ENCODE measurements at regions not wholly inside any gene's neighbourhood (a gene's known extent, or its start where the extent isn't known, plus 50 kb on each side); places are given as distances from the start of the nearest gene placed in this dataset.

- Histone ChIP-seq H3K4me1 (ENCODE audit: insufficient read depth, low read length) (no peaks in the 10 kb centered on the region), H3K9me3 (ENCODE audit: control insufficient read depth in 1 of 2, insufficient read depth in 1 of 2, low read length in 2 of 2) (peaks cover 0 to 5% of the 10 kb centered on the region in 2 experiments), H3K4me3 (ENCODE audit: low read length) (no peak overlapping the region), H3K27ac (ENCODE audit: low read depth in 1 of 2, low read length in 2 of 2) (no peak overlapping the region), H3K27me3 (ENCODE audit: control insufficient read depth in 1 of 2, insufficient read depth in 2 of 2, low read length in 2 of 2) (no peaks in the 10 kb centered on the region), H3K36me3 (ENCODE audit: insufficient read depth, low read length) (peaks cover 10% of the 10 kb centered on the region)
- intact Hi-C loops (cut with DNase I, micrococcal nuclease) = no loop called here
- no peak overlapping the region for H3K27ac Mint-ChIP-seq
- ATAC-seq (ENCODE audit: poor library complexity) (no peak), DNase-seq (no peak)
- peaks cover 17% of the 10 kb centered on the region for H3K36me3 Mint-ChIP-seq (ENCODE audit: low read depth)
- peaks cover 4% of the 10 kb centered on the region for H3K4me1 Mint-ChIP-seq (ENCODE audit: low read depth)
- H3K4me3 Mint-ChIP-seq = no peak overlapping the region
- H3K27me3 Mint-ChIP-seq = no peaks in the 10 kb centered on the region
- CTCF ChIA-PET = no interaction called here
- H3K9me3 Mint-ChIP-seq = no peaks in the 10 kb centered on the region
- no peak for TF ChIP-seq CTCF (IDR thresholded peaks at IDR 0.05)
- POLR2A ChIA-PET = no interaction called here
These were observed 87.7 kb downstream of the RTP5 start for GRCh38 chr2:241957276-241957675.

- H3K36me3 ChIP-seq (ENCODE audit: insufficient read depth, low read length) = peaks cover 10% of the 10 kb centered on the region
- intact Hi-C loops (cut with DNase I, micrococcal nuclease) = no loop called here
- no peak overlapping the region for H3K4me3 ChIP-seq (ENCODE audit: low read length)
- no peaks in the 10 kb centered on the region for H3K4me1 ChIP-seq (ENCODE audit: insufficient read depth, low read length)
- Mint-ChIP-seq H3K4me1 (ENCODE audit: low read depth) (peaks cover 10% of the 10 kb centered on the region), H3K36me3 (ENCODE audit: low read depth) (peaks cover 17% of the 10 kb centered on the region), H3K4me3 (no peak overlapping the region), H3K9me3 (no peaks in the 10 kb centered on the region), H3K27me3 (no peaks in the 10 kb centered on the region), H3K27ac (no peak overlapping the region)
- POLR2A ChIA-PET = no interaction called here
- no peak for TF ChIP-seq CTCF (IDR thresholded peaks at IDR 0.05)
- CTCF ChIA-PET = interaction anchor here (1.3 kb wide), 1 partner anchor 8 kb away, joined by 4 read pairs; no protein-coding TSS in a partner anchor
- no peaks in the 10 kb centered on the region for H3K27me3 ChIP-seq (ENCODE audit: control insufficient read depth in 1 of 2, insufficient read depth in 2 of 2, low read length in 2 of 2)
- DNase-seq (no peak), ATAC-seq (ENCODE audit: poor library complexity) (no peak)
- H3K9me3 ChIP-seq (ENCODE audit: control insufficient read depth in 1 of 2, insufficient read depth in 1 of 2, low read length in 2 of 2) = peaks cover 0 to 5% of the 10 kb centered on the region in 2 experiments
- H3K27ac ChIP-seq (ENCODE audit: low read depth in 1 of 2, low read length in 2 of 2) = no peak overlapping the region
These were observed 89.5 kb downstream of the RTP5 start for GRCh38 chr2:241958818-241959545.

- CTCF ChIA-PET = interaction anchor here (1.3 kb wide), 1 partner anchor 9 kb away, joined by 4 read pairs; no protein-coding TSS in a partner anchor
- H3K36me3 Mint-ChIP-seq (ENCODE audit: low read depth) = peaks cover 17% of the 10 kb centered on the region
- intact Hi-C loops (cut with DNase I, micrococcal nuclease) = no loop called here
- no peaks in the 10 kb centered on the region for H3K27me3 ChIP-seq (ENCODE audit: control insufficient read depth in 1 of 2, insufficient read depth in 2 of 2, low read length in 2 of 2)
- H3K27ac ChIP-seq (ENCODE audit: low read depth in 1 of 2, low read length in 2 of 2) = no peak overlapping the region
- H3K36me3 ChIP-seq (ENCODE audit: insufficient read depth, low read length) = peaks cover 10% of the 10 kb centered on the region
- peaks cover 13% of the 10 kb centered on the region for H3K4me1 Mint-ChIP-seq (ENCODE audit: low read depth)
- no peak overlapping the region for H3K4me3 ChIP-seq (ENCODE audit: low read length)
- no peak overlapping the region for H3K27ac Mint-ChIP-seq
- no peaks in the 10 kb centered on the region for H3K4me1 ChIP-seq (ENCODE audit: insufficient read depth, low read length)
- ATAC-seq (ENCODE audit: poor library complexity) (no peak), DNase-seq (no peak)
- H3K9me3 ChIP-seq (ENCODE audit: control insufficient read depth in 1 of 2, insufficient read depth in 1 of 2, low read length in 2 of 2) = peaks cover 0 to 5% of the 10 kb centered on the region in 2 experiments
- H3K4me3 Mint-ChIP-seq = no peak overlapping the region
- H3K9me3 Mint-ChIP-seq = no peaks in the 10 kb centered on the region
- H3K27me3 Mint-ChIP-seq = no peaks in the 10 kb centered on the region
- no peak for TF ChIP-seq CTCF (IDR thresholded peaks at IDR 0.05)
- POLR2A ChIA-PET = no interaction called here
These were observed 90.3 kb downstream of the RTP5 start for GRCh38 chr2:241959751-241960269.

Data from CD4-positive, alpha-beta T cell (primary cell).